Fibroblast of lung (primary cell): ENCODE measurements at regions not wholly inside any gene's neighbourhood (a gene's known extent, or its start where the extent isn't known, plus 50 kb on each side); places are given as distances from the start of the nearest gene placed in this dataset.
"Not testable (repeated sequence)": the region's sequence is repeated elsewhere in the genome, so short reads cannot be mapped to it uniquely, and the experiment has no call there.

Experiments used
- DNase-seq, 2 donors: peaks; one replicate each; pipeline versions ENCODE4 v3.0.0 to v3.0.0-alpha.2; 2010; ENCODE audit warnings: low read depth in 2 of 2
- H2AFZ ChIP-seq: 2 replicates; pipeline ENCODE4 v1.5.1; 2012; ENCODE audit warnings: low read length, control low read depth, inconsistent platforms
- H3K27ac ChIP-seq: 2 replicates; pipeline ENCODE4 v1.5.1; 2011; ENCODE audit warnings: low read length, control low read depth; ENCODE audit not compliant: insufficient read depth
- H3K27me3 ChIP-seq: 2 replicates; pipeline ENCODE4 v1.5.1; 2011; ENCODE audit warnings: mild to moderate bottlenecking, low read length; ENCODE audit not compliant: control insufficient read depth, insufficient read depth
- H3K36me3 ChIP-seq: 2 replicates; pipeline ENCODE4 v1.5.1; 2011; ENCODE audit warnings: low read length; ENCODE audit not compliant: control insufficient read depth, insufficient read depth
- H3K4me1 ChIP-seq: 2 replicates; pipeline ENCODE4 v1.5.1; 2011; ENCODE audit warnings: low read length; ENCODE audit not compliant: control insufficient read depth, insufficient read depth; ENCODE audit errors: extremely low read depth
- H3K4me2 ChIP-seq: 2 replicates; pipeline ENCODE4 v1.5.1; 2011; ENCODE audit warnings: low read length, control low read depth; ENCODE audit not compliant: insufficient read depth; ENCODE audit errors: extremely low read depth
- H3K4me3 ChIP-seq, 4 experiments: fragments of 200-600 bp in 1 of 4; sonication (generic) in 1 of 4; replicated peaks in 1 of 4; 2 replicates each; pipeline ENCODE4 v1.5.1; 2011 to 2016; ENCODE audit warnings: low read length in 4 of 4, low read depth in 3 of 4, mild to moderate bottlenecking in 3 of 4, control low read depth in 2 of 4, inconsistent platforms in 1 of 4, mixed read lengths in 1 of 4; ENCODE audit not compliant: insufficient read depth in 1 of 4; ENCODE audit errors: control extremely low read depth in 1 of 4
- H3K79me2 ChIP-seq: 2 replicates; pipeline ENCODE4 v1.5.1; 2012; ENCODE audit warnings: mild to moderate bottlenecking, low read length, inconsistent platforms; ENCODE audit not compliant: control insufficient read depth, insufficient read depth
- H3K9ac ChIP-seq: 2 replicates; pipeline ENCODE4 v1.5.1; 2011; ENCODE audit warnings: mild to moderate bottlenecking, low read length, control low read depth; ENCODE audit not compliant: insufficient read depth
- H3K9me3 ChIP-seq: 2 replicates; pipeline ENCODE4 v1.5.1; 2012; ENCODE audit warnings: low read depth, low read length; ENCODE audit not compliant: control insufficient read depth, insufficient read depth
- H4K20me1 ChIP-seq: 2 replicates; pipeline ENCODE4 v1.5.1; 2011; ENCODE audit warnings: low read length; ENCODE audit not compliant: control insufficient read depth, insufficient read depth; ENCODE audit errors: extremely low read depth
- EZH2 ChIP-seq: IDR thresholded peaks from 2 replicates; pipeline ENCODE4 v1.5.1; 2012; ENCODE audit warnings: low read length, control low read depth, mild to moderate bottlenecking; ENCODE audit errors: missing control alignments
- TF ChIP-seq, protein P1 (sequence below), 2 donors: IDR thresholded peaks in 1 of 2; conservative IDR thresholded peaks in 1 of 2; 1 replicate in 1 of 2; 2 replicates in 1 of 2; pipeline ENCODE4 v1.5.1; 2011 to 2012; ENCODE audit warnings: low read length in 2 of 2, control low read depth in 1 of 2, inconsistent platforms in 1 of 2, low read depth in 1 of 2, mild to moderate bottlenecking in 1 of 2

DNA sequence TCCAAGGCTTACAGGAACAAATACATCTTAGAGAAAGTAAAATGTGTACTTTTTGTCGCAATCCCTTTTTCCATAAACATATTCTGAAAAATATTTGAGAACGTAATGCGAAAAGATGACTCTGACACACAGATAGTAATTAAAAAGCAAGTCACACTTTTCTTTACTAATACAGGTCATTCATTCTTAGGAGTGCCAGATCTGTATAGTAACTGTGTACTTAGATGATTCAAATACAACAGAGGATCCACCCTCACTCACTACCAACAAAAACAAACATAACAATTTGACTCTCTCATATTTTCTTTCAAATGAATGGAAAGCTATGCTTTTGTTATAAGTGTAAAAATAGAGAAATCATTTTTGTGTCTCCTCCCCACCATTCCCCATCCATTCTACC, 795.4 kb downstream of the SLC6A15 start:
- H3K27me3 ChIP-seq = no peaks in the 10 kb centered on the region
- H3K4me2 ChIP-seq = no peak overlapping the region
- H3K9me3 ChIP-seq = no peaks in the 10 kb centered on the region
- TF ChIP-seq EZH2 = no peak
- TF ChIP-seq, protein P1, sequence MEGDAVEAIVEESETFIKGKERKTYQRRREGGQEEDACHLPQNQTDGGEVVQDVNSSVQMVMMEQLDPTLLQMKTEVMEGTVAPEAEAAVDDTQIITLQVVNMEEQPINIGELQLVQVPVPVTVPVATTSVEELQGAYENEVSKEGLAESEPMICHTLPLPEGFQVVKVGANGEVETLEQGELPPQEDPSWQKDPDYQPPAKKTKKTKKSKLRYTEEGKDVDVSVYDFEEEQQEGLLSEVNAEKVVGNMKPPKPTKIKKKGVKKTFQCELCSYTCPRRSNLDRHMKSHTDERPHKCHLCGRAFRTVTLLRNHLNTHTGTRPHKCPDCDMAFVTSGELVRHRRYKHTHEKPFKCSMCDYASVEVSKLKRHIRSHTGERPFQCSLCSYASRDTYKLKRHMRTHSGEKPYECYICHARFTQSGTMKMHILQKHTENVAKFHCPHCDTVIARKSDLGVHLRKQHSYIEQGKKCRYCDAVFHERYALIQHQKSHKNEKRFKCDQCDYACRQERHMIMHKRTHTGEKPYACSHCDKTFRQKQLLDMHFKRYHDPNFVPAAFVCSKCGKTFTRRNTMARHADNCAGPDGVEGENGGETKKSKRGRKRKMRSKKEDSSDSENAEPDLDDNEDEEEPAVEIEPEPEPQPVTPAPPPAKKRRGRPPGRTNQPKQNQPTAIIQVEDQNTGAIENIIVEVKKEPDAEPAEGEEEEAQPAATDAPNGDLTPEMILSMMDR (conservative IDR thresholded peaks at IDR 0.05 in 1 of 2, IDR thresholded peaks at IDR 0.05 in 1 of 2; ENCODE audit: low read depth in 1 of 2, low read length in 2 of 2) = no peak
- no peaks in the 10 kb centered on the region for H3K79me2 ChIP-seq
- no peak overlapping the region for H3K27ac ChIP-seq
- no peak overlapping the region for H2AFZ ChIP-seq
- DNase-seq = no peak
- no peak overlapping the region for H3K4me3 ChIP-seq
- H4K20me1 ChIP-seq = no peaks in the 10 kb centered on the region
- no peaks in the 10 kb centered on the region for H3K36me3 ChIP-seq
- no peak overlapping the region for H3K9ac ChIP-seq
- H3K4me1 ChIP-seq = no peaks in the 10 kb centered on the region

DNA sequence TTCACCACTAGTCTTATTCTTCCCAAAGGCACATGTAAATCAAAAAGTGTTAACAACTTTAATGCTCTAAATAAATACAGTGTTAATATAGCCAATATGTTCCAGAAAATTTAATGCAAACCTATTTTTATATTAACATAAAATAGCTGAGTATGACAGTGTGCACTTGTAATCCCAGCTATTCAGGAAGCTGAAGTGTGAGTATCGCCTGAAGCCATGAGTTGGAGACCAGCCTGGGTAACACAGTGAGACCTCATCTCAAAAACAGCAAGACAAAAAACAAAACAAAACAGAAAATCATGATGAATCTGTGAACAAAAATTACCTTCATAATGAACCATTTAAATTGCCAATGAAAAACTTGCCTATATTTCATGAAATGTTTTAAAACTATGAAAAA, 798.9 kb downstream of the SLC6A15 start:
- no peaks in the 10 kb centered on the region for H3K4me1 ChIP-seq
- TF ChIP-seq, protein P1 (conservative IDR thresholded peaks at IDR 0.05 in 1 of 2, IDR thresholded peaks at IDR 0.05 in 1 of 2; ENCODE audit: low read depth in 1 of 2, low read length in 2 of 2) = no peak
- no peak for TF ChIP-seq EZH2
- H3K4me3 ChIP-seq = no peak overlapping the region
- H3K27me3 ChIP-seq = no peaks in the 10 kb centered on the region
- H3K36me3 ChIP-seq = no peaks in the 10 kb centered on the region
- no peak overlapping the region for H3K27ac ChIP-seq
- H4K20me1 ChIP-seq = no peaks in the 10 kb centered on the region
- H3K4me2 ChIP-seq = no peak overlapping the region
- no peak overlapping the region for H2AFZ ChIP-seq
- DNase-seq = no peak
- no peak overlapping the region for H3K9ac ChIP-seq
- H3K9me3 ChIP-seq = no peaks in the 10 kb centered on the region
- no peaks in the 10 kb centered on the region for H3K79me2 ChIP-seq

DNA sequence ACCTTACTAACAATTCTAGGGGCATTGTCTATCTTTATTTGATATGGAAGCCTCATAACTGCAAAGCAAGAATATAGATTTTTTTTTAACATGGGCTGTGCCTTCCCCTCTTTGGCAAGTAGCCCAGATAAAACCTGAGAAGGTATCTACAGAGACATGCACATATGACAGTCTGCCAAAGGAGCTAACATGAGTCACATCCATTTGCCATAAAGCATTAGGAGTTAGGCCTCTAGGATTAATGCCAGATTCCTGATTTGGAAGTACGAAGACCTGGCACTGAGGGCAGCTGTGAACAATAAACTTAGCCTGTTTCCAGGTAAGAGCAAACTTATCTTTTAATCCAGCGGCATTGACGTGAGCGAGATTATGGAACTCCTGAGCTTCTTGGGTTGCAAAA, 808.7 kb downstream of the SLC6A15 start:
- not testable (repeated sequence) for H2AFZ ChIP-seq, H3K27ac ChIP-seq, H4K20me1 ChIP-seq, H3K36me3 ChIP-seq, H3K27me3 ChIP-seq, H3K9ac ChIP-seq, H3K9me3 ChIP-seq, H3K4me2 ChIP-seq, H3K4me1 ChIP-seq, H3K79me2 ChIP-seq, H3K4me3 ChIP-seq, DNase-seq

DNA sequence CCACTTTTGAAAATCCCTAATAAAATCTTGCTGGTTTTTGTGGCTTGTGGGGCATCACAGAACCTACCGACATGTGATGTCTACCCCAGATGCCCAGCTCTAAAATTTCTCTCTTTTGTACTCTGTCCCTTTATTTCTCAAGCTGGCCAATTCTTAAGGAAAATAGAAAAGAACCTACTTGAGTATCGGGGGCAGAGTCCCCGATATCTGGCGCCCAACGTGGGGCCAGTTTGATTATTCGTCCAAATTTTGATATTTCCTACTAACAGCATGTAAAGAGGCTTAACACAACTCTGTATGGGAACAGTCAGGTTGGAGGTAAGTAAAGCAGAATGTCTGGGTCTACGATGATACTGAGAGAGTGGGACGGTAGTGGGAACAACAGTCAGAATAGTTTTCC, 810.6 kb downstream of the SLC6A15 start:
- H3K9ac ChIP-seq, H3K36me3 ChIP-seq, H3K27ac ChIP-seq, H4K20me1 ChIP-seq, H3K4me3 ChIP-seq, H3K9me3 ChIP-seq, H3K79me2 ChIP-seq, H3K27me3 ChIP-seq, H2AFZ ChIP-seq, DNase-seq, H3K4me1 ChIP-seq, H3K4me2 ChIP-seq: not testable (repeated sequence)

DNA sequence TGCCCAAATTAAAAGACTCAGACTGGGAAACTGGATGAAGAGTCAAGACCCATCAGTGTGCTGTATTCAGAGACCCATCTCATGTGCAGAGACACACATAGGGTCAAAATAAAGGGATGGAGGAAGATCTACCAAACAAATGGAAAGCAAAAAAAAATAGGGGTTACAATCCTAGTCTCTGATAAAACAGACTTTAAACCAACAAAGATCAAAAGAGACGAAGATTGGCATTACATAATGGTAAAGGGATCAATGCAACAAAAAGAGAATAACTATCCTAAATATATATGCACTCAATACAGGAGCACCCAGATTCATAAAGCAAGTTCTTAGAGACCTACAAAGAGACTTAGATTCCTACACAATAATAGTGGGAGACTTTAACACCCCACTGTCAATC, 813.0 kb downstream of the SLC6A15 start:
- H3K9me3 ChIP-seq, H3K27me3 ChIP-seq, H3K36me3 ChIP-seq, H2AFZ ChIP-seq, H3K9ac ChIP-seq, H3K4me3 ChIP-seq, H3K27ac ChIP-seq, H3K4me2 ChIP-seq, H3K4me1 ChIP-seq, H3K79me2 ChIP-seq, DNase-seq, H4K20me1 ChIP-seq: not testable (repeated sequence)
